ENCODE measurements at regions not wholly inside any gene's neighbourhood (a gene's known extent, or its start where the extent isn't known, plus 50 kb on each side); places are given as distances from the start of the nearest gene placed in this dataset.

DNA sequence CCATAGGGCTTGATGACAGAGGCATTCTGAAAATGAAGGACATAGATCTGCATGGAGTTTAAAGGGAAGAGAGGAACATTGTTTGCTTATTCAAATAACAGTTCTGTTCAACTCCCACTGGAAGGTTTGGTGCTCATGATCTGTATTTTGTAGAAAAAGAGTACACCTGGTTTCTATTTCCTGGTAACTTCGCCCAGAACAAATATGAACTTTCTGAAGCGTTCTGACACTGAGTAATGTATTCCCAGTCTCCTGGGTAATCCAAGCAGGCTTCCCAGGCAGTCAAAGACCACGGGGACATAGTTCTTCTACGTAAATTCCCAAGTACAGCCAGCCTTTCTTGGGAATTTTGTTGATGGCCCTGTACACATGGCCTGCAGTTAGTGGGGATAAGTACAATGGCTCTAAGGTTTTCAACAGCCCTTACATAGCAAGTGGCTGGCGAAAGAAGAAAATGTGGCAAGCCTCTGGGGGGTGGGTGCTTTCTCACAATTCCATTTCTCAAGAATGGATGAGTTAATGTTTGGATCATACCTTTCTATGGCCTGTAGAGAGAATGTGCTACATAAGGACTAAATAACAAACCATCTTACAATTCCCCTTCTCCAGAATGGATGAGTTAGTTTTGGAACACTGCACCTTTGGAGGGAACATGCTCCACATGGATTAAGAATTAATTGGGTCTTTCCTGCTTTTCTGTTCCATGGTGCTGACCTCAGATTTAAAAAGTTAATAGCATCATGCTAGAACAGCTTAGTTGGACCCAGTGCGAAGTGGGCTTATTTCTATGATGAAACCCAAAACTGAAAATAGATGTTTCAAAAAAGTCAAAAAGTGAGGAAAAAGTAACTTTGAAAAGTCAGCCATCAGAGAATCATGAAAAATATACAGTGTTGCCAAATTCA is 52.7 kb downstream of the COL6A6 start:
- TF ChIP-seq, protein P1, sequence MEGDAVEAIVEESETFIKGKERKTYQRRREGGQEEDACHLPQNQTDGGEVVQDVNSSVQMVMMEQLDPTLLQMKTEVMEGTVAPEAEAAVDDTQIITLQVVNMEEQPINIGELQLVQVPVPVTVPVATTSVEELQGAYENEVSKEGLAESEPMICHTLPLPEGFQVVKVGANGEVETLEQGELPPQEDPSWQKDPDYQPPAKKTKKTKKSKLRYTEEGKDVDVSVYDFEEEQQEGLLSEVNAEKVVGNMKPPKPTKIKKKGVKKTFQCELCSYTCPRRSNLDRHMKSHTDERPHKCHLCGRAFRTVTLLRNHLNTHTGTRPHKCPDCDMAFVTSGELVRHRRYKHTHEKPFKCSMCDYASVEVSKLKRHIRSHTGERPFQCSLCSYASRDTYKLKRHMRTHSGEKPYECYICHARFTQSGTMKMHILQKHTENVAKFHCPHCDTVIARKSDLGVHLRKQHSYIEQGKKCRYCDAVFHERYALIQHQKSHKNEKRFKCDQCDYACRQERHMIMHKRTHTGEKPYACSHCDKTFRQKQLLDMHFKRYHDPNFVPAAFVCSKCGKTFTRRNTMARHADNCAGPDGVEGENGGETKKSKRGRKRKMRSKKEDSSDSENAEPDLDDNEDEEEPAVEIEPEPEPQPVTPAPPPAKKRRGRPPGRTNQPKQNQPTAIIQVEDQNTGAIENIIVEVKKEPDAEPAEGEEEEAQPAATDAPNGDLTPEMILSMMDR (IDR thresholded peaks at IDR 0.05), result no peak
- no peak for TF ChIP-seq POLR2AphosphoS5 (IDR thresholded peaks at IDR 0.05; ENCODE audit: low read depth, low read length)
- TF ChIP-seq, protein P2, sequence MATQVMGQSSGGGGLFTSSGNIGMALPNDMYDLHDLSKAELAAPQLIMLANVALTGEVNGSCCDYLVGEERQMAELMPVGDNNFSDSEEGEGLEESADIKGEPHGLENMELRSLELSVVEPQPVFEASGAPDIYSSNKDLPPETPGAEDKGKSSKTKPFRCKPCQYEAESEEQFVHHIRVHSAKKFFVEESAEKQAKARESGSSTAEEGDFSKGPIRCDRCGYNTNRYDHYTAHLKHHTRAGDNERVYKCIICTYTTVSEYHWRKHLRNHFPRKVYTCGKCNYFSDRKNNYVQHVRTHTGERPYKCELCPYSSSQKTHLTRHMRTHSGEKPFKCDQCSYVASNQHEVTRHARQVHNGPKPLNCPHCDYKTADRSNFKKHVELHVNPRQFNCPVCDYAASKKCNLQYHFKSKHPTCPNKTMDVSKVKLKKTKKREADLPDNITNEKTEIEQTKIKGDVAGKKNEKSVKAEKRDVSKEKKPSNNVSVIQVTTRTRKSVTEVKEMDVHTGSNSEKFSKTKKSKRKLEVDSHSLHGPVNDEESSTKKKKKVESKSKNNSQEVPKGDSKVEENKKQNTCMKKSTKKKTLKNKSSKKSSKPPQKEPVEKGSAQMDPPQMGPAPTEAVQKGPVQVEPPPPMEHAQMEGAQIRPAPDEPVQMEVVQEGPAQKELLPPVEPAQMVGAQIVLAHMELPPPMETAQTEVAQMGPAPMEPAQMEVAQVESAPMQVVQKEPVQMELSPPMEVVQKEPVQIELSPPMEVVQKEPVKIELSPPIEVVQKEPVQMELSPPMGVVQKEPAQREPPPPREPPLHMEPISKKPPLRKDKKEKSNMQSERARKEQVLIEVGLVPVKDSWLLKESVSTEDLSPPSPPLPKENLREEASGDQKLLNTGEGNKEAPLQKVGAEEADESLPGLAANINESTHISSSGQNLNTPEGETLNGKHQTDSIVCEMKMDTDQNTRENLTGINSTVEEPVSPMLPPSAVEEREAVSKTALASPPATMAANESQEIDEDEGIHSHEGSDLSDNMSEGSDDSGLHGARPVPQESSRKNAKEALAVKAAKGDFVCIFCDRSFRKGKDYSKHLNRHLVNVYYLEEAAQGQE (IDR thresholded peaks at IDR 0.05; ENCODE audit: insufficient read depth in 1 of 2, low read depth in 2 of 2, low read length in 1 of 2), result no peak
- TF ChIP-seq TCF7L2 (IDR thresholded peaks at IDR 0.05; ENCODE audit: low read depth, low read length), result no peak
- no peak for TF ChIP-seq SIN3A (IDR thresholded peaks at IDR 0.05; ENCODE audit: borderline replicate concordance, insufficient read depth, low read depth, low read length)

Measured in Panc1 (cell line).